Right cardiac atrium (tissue), 5 donors: ENCODE measurements at regions not wholly inside any gene's neighbourhood (a gene's known extent, or its start where the extent isn't known, plus 50 kb on each side); places are given as distances from the start of the nearest gene placed in this dataset.
A peak's percentile ranks its signal among the peaks of the same experiment; 100 is the strongest.

Experiments used
- ATAC-seq, 2 donors: fragments of 200-7000 bp; cut with Tn5 transposase; one replicate each; pipeline versions ENCODE4 v1.8.0 to v1.9.1; 2020; ENCODE audit warnings: moderate library complexity in 2 of 2, mild to moderate bottlenecking in 1 of 2
- DNase-seq, 3 donors: peaks; one replicate each; pipeline ENCODE4 v3.0.0-alpha.2; 2020
- H3K27ac ChIP-seq: one replicate; pipeline ENCODE4 v1.5.1; 2013; ENCODE audit warnings: mild to moderate bottlenecking, low read length, control low read depth, moderate library complexity
- H3K27me3 ChIP-seq: one replicate; pipeline ENCODE4 v1.6.1; 2013; ENCODE audit not compliant: control insufficient read depth, insufficient read depth
- H3K4me1 ChIP-seq: one replicate; pipeline ENCODE4 v1.6.1; 2013; ENCODE audit warnings: low read length; ENCODE audit not compliant: control insufficient read depth, insufficient read depth
- H3K4me3 ChIP-seq: one replicate; pipeline ENCODE4 v1.5.1; 2013; ENCODE audit warnings: low read length, control low read depth
- H3K9me3 ChIP-seq: one replicate; pipeline ENCODE4 v1.6.1; 2013; ENCODE audit warnings: low read length; ENCODE audit not compliant: control insufficient read depth
- WGBS: extraction: QIAGEN DNeasy Blood & Tissue Kit; methylation state at CpG from one replicate; pipeline ENCODE4 v1.1.7; 2013; 5-methylcytosine and 5-hydroxymethylcytosine counted together
- intact Hi-C, 4 donors: fragments of 100-400 bp; cut with DNase I; formaldehyde crosslinking; loops; one replicate each; pipeline versions ENCODE4 v1.11.0 to v1.14.0; 2022 to 2023
- donor health status: healthy with polysubstance abuse.
- donor health status: DM: no; HTN: yes; CAD: no.
- donor health status: DM: no; HTN: no; CAD: no.
- donor health status: DM: no; HTN: yes; CAD: no; lungs with severe emphysema.
- donor health status: DM: yes; HTN: yes; CAD: no.

- Histone ChIP-seq H3K4me1 (no peaks in the 10 kb centered on the region), H3K9me3 (no peaks in the 10 kb centered on the region), H3K4me3 (no peak overlapping the region), H3K27ac (no peak overlapping the region), H3K27me3 (no peaks in the 10 kb centered on the region)
- no peak for ATAC-seq
- intact Hi-C loops, result no loop called here
- DNase-seq, result no peak
- WGBS, result 69% methylated on average over 2 of the region's 2 CpGs
Observed at GRCh38 chr6:17182961-17183360, 81.1 kb downstream of the STMND1 start.

- DNase-seq, result no peak
- no peak for ATAC-seq
- intact Hi-C loops, result no loop called here
- Histone ChIP-seq H3K4me3 (no peak overlapping the region), H3K9me3 (no peaks in the 10 kb centered on the region), H3K4me1 (no peaks in the 10 kb centered on the region), H3K27ac (no peak overlapping the region), H3K27me3 (no peaks in the 10 kb centered on the region)
- WGBS, result 90% methylated on average over 1 of the region's 1 CpG
Observed at GRCh38 chr6:17186925-17187324, 85.1 kb downstream of the STMND1 start.

GRCh38 chr6:17193106-17193775, 87.9 kb upstream of the RBM24 start:
- 43% methylated on average over 3 of the region's 3 CpGs for WGBS
- intact Hi-C loops, result no loop called here
- Histone ChIP-seq H3K27ac (no peak overlapping the region), H3K4me1 (no peaks in the 10 kb centered on the region), H3K9me3 (no peaks in the 10 kb centered on the region), H3K4me3 (no peak overlapping the region), H3K27me3 (no peaks in the 10 kb centered on the region)
- DNase-seq, result no peak
- ATAC-seq, result no peak

- DNase-seq (no peak), ATAC-seq (no peak)
- Histone ChIP-seq H3K4me1 (no peaks in the 10 kb centered on the region), H3K27ac (no peak overlapping the region), H3K4me3 (no peak overlapping the region), H3K27me3 (no peaks in the 10 kb centered on the region), H3K9me3 (no peaks in the 10 kb centered on the region)
- intact Hi-C loops, result no loop called here
- WGBS, result 87% methylated on average over 6 of the region's 6 CpGs
Observed at GRCh38 chr6:17197607-17198006, 83.6 kb upstream of the RBM24 start.

- Histone ChIP-seq H3K4me3 (no peak overlapping the region), H3K27ac (no peak overlapping the region), H3K4me1 (no peaks in the 10 kb centered on the region), H3K9me3 (no peaks in the 10 kb centered on the region), H3K27me3 (no peaks in the 10 kb centered on the region)
- intact Hi-C loops, result no loop called here
- 38% methylated on average over 34 of the region's 34 CpGs for WGBS
- peak in 2 of 3 donors; percentile 31 to 48 for DNase-seq
- ATAC-seq, result peak; percentile 21 to 48
Observed at GRCh38 chr6:17200395-17200794, 80.8 kb upstream of the RBM24 start.

GRCh38 chr6:17202526-17202925, 78.6 kb upstream of the RBM24 start:
- intact Hi-C loops, result no loop called here
- WGBS, result 25% methylated on average over 7 of the region's 7 CpGs
- DNase-seq (no peak), ATAC-seq (peak; percentile 51 to 72)
- no peaks in the 10 kb centered on the region for H3K27me3 ChIP-seq
- no peaks in the 10 kb centered on the region for H3K4me1 ChIP-seq
- no peaks in the 10 kb centered on the region for H3K9me3 ChIP-seq
- H3K27ac ChIP-seq, result no peak overlapping the region
- H3K4me3 ChIP-seq, result no peak overlapping the region

- intact Hi-C loops, result no loop called here
Observed at GRCh38 chr6:17204533-17204932, 76.6 kb upstream of the RBM24 start.

GRCh38 chr6:17206566-17207072, 74.5 kb upstream of the RBM24 start:
- DNase-seq, result no peak
- no peak for ATAC-seq
- WGBS, result 97% methylated on average over 22 of the region's 22 CpGs
- no peaks in the 10 kb centered on the region for H3K9me3 ChIP-seq
- no peaks in the 10 kb centered on the region for H3K4me1 ChIP-seq
- no peak overlapping the region for H3K27ac ChIP-seq
- H3K4me3 ChIP-seq, result no peak overlapping the region
- H3K27me3 ChIP-seq, result no peaks in the 10 kb centered on the region
- intact Hi-C loops, result no loop called here

More at GRCh38 chr6:17204533-17204932, 76.6 kb upstream of the RBM24 start:
- 67% methylated on average over 1 of the region's 1 CpG for WGBS
- no peaks in the 10 kb centered on the region for H3K4me1 ChIP-seq
- no peak overlapping the region for H3K27ac ChIP-seq
- ATAC-seq (no peak), DNase-seq (no peak)
- no peaks in the 10 kb centered on the region for H3K9me3 ChIP-seq
- no peaks in the 10 kb centered on the region for H3K27me3 ChIP-seq
- H3K4me3 ChIP-seq, result no peak overlapping the region

- no peak for DNase-seq
- H3K27ac ChIP-seq, result no peak overlapping the region
- no peaks in the 10 kb centered on the region for H3K27me3 ChIP-seq
- intact Hi-C loops, result no loop called here
- no peak overlapping the region for H3K4me3 ChIP-seq
- WGBS, result 68% methylated on average over 2 of the region's 2 CpGs
- no peak for ATAC-seq
- no peaks in the 10 kb centered on the region for H3K4me1 ChIP-seq
- no peaks in the 10 kb centered on the region for H3K9me3 ChIP-seq
Observed at GRCh38 chr6:17207281-17207680, 73.9 kb upstream of the RBM24 start.

- no peak overlapping the region for H3K4me3 ChIP-seq
- intact Hi-C loops, result no loop called here
- no peak for DNase-seq
- H3K27me3 ChIP-seq, result no peaks in the 10 kb centered on the region
- H3K4me1 ChIP-seq, result no peaks in the 10 kb centered on the region
- 94% methylated on average over 3 of the region's 3 CpGs for WGBS
- ATAC-seq, result no peak
- H3K9me3 ChIP-seq, result no peaks in the 10 kb centered on the region
- no peak overlapping the region for H3K27ac ChIP-seq
Observed at GRCh38 chr6:17210683-17211082, 70.5 kb upstream of the RBM24 start.

GRCh38 chr6:17211101-17211500, 70.1 kb upstream of the RBM24 start:
- Histone ChIP-seq H3K9me3 (no peaks in the 10 kb centered on the region), H3K27me3 (no peaks in the 10 kb centered on the region), H3K4me1 (no peaks in the 10 kb centered on the region), H3K27ac (no peak overlapping the region), H3K4me3 (no peak overlapping the region)
- ATAC-seq, result no peak
- no peak for DNase-seq
- 93% methylated on average over 3 of the region's 3 CpGs for WGBS
- intact Hi-C loops, result no loop called here
